GM18505 (cell line): ENCODE measurements at regions not wholly inside any gene's neighbourhood (a gene's known extent, or its start where the extent isn't known, plus 50 kb on each side); places are given as distances from the start of the nearest gene placed in this dataset.

Source experiments
- ATAC-seq: cut with Tn5 transposase; IDR thresholded peaks from one replicate; pipeline ENCODE4 v1.9.1; 2021; ENCODE audit not compliant: unreplicated experiment
- POLR2A ChIP-seq: IDR thresholded peaks from 4 replicates; pipeline ENCODE4 v1.6.1; 2011; ENCODE audit warnings: borderline replicate concordance; ENCODE audit not compliant: insufficient read depth, insufficient read length; ENCODE audit errors: extremely low read depth

DNA sequence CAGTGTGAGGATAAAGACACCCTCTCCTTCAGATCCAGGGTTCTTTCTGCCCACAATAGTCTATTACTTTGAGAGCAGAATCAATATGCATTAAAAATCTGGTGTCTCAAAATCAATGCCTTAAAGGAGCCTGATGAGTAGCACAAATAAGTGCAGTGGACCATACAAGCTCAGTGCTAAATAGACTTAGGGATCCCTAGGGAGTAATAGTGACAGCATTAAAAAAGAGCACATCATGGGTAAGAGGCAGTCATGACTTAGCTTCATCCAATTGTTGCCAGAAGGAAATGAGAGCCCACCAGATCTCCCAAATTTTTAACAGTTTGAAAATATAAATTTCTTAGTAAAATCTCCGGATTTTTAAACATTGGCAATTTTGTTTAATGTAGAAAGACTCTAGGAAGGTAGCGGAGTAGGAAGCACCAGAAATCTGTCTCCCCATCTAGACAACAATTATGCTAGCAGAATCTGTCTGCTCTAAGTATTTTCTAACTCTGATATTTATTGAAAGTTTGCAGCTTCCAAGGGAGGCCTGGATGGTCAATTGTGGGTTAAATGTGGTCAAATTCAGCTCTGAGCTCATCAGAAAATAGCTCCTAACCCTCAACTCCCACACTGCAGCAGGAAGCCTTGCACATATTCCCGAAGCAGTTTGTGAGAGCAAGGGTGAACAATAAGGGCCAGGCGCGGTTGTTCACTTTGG is 443.9 kb downstream of the TLE1 start:
- ATAC-seq: no peak
- no peak for TF ChIP-seq POLR2A

DNA sequence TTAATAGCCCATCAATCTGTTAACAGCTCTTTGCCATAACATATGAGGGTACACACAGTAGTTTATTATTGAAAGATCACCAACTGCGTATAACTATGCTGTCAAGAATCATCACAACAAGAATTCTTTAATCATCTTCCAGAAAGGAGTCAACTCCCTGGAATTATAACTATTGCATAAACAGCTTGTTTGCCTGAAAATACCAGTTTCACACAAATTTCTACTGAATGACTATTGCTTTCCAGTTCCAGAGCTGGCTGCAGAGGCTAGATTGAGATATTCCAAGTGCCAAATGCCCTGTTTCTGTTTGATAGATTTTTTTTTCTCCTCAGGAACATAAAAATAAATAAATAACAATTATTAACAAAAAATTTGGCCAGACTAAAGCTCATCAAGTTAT is 444.7 kb downstream of the TLE1 start:
- TF ChIP-seq POLR2A: no peak
- no peak for ATAC-seq

DNA sequence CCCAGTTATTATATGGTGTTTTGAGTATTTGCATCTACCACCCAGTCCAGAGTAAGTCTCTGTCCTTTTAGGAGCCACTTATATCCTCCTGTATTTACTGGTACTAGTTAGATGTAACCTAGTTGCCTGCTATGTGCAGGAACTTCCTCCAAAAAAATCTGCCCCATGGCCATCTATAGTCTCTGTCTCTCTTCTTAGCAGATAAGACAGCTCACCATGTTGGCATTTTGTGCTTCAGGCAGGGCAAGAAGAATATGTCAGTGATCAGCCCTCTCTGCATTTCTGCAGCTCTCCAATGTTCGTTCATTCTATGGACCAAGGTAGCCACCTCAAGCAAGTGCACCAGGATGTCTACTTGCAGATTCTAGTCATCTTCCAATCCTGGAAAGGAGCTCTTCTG is 446.5 kb downstream of the TLE1 start:
- ATAC-seq: no peak
- no peak for TF ChIP-seq POLR2A

GRCh38 chr9:81239388-81239787 is 450.0 kb downstream of the TLE1 start:
- no peak for TF ChIP-seq POLR2A
- ATAC-seq: no peak

DNA sequence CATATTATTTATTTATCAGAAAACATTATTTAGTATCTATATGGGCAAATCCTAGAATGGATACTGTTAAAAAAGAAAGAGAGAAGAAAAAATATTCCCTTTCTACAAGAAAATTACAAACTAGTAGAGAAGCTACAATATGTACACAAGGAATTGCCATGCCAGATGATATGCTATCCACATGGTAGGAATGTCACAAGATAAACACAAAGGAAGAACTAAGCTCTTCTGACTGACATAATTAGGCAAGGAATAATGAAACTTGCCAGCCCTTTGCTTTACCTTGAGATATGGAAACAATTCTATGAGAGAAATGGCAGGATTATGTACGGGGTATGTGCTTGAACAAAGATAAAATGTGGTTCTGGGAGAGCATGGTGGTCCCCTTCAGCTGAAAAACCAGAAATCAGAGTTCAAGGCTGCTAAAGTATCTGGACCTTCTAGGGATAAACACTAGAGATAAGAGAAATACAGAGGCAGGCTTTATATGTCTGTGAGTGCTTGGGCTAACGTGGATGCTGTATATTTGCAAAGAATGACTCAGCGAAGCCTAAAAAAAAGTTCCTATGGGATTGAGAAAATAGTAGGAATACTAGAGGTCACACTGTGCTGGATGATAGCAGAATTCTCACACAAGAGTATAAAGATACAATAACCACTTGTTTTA is 451.6 kb downstream of the TLE1 start:
- TF ChIP-seq POLR2A: no peak
- ATAC-seq: no peak

DNA sequence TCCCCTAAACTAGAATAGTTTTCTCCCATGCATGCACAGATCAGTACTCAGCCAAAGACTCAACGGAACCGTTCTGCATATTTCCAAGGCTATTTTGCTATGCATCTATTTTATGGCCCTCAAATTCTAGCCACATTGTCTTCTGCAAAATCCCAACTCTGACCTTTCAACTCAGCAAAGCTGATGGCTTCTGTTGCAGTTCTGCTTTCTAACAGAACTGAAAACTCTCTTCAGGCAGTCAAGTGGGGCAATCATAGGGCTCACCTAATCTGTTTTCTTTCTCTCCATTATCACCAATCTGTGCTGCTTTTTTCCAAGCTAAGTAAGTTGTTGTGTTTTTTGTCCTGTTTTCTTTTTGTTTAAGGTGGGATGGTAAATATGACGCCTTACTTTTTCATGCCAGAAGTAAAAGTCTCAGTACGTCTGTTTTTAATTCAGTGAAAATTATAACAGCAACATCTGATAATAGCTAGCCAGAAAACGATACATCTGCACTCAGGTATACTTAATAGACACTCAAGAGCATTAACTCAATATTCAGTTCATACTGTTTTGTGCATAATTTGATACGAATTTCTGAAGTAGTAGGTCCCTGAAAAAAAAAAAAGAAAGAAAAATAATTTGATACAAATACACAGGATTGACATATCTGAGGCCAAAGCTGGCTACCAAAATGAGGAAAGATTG is 454.3 kb downstream of the TLE1 start:
- no peak for TF ChIP-seq POLR2A
- no peak for ATAC-seq

GRCh38 chr9:81231011-81231410 is 458.3 kb downstream of the TLE1 start:
- no peak for ATAC-seq
- no peak for TF ChIP-seq POLR2A

DNA sequence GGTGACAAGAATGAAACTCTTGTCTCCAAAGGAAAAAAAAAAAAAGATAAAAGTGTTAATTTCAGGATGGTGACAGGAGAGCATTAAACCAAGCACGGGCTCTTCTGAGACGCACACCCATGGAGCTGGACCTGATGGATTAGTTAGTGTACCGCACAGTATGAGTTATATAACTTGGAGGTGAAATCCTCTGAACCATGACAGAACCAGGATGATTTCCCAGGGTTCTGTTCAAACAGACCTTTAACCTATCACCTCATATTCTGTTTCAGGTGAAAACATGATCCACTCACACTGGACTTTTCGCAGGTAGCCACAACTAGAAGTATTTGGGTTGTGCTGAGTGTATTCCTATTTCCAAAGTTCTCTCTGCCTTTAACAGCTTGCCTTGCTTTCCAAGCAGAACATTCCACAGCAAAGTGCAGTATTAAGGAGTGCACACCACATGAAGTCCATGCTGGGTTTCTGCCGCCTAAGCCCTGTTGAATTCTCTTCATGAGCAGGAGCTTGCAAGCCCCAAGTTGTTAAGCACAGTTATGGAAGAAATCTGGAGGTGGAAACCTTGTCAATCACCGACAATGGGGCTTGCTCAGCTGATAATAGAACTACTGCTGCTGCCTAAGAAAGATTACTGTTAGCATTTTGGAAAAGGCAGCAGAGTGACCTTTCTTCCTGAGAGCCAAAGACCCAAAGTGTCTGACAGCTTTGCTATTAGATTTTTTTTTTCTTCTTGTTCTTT is 461.7 kb downstream of the TLE1 start:
- TF ChIP-seq POLR2A: no peak
- ATAC-seq: no peak

DNA sequence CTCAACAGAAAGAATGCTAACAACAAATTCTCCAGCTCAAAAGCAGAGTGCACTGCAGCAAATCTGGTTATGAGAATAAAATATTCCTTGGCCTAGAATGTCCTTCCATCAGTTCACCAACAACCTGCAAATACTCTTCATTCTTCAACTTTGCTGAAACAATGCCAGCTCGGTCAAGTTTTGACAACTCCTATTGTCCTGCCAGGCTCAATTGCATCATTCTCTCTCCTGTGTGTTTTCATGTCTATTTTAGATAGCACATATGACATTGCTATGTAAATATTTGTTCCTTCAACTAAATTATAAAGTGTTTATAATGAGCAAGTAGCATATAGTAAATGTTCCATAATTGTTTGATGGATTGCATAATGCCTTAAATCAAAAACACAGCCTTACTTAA is 463.8 kb downstream of the TLE1 start:
- no peak for TF ChIP-seq POLR2A
- ATAC-seq: no peak

- TF ChIP-seq POLR2A: no peak
- no peak for ATAC-seq
Measured at GRCh38 chr9:81224166-81225081, 464.9 kb downstream of the TLE1 start.

DNA sequence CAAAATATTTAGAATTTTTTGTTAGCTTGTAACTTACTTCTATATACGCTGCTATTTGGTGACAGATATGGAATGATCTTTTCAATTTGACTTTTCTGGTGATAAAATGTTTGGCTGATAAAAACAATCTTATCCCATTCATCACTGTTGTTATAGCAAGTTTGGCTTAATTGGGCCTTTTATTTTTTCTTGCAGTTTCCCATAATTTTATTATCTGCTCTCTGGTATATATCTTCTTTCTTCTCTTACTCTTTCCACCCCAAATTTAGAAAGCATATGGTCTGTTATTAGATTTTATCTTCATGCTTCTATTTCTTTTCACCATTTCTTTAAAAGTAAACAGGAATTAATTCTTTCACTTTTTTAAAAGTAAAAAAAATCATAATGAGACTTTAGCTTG is 474.4 kb downstream of the TLE1 start:
- ATAC-seq: no peak

DNA sequence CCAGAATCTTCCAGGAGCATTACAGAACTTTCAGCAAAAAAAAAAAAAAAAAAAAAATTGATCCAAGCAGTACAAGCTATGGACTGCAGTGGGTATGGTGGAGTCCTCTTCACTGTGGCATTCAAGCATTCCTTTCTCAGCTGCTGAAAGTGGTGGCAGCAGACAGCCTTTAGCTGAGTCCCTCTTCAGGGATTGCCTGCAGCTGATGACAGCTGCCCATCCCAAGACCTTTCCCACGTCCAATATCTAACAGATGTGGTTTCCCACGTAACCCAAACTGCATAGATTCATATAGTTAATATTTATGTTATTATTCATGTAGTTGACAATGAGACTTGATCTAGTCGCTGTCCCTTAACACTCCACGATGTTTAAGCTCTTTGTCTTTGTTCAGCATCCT is 475.9 kb downstream of the TLE1 start:
- TF ChIP-seq POLR2A: no peak
- ATAC-seq: no peak

More for the DNA sequence above, 474.4 kb downstream of the TLE1 start:
- TF ChIP-seq POLR2A: no peak

GRCh38 chr9:81211741-81212140 is 477.6 kb downstream of the TLE1 start:
- TF ChIP-seq POLR2A: no peak
- no peak for ATAC-seq

- no peak for ATAC-seq
- no peak for TF ChIP-seq POLR2A
Measured at GRCh38 chr9:81207651-81208050, 481.7 kb downstream of the TLE1 start.
